Astrocyte (in vitro differentiated cells and primary cell): ENCODE measurements at regions not wholly inside any gene's neighbourhood (a gene's known extent, or its start where the extent isn't known, plus 50 kb on each side); places are given as distances from the start of the nearest gene placed in this dataset.

Source experiments
- DNase-seq: peaks from one replicate; pipeline ENCODE4 v3.0.0-alpha.2; 2010; ENCODE audit warnings: low read depth
- FAIRE-seq: peaks from 2 replicates; lab custom pipeline; 2011; peaks lifted over from hg19 to GRCh38; lab: Jason Lieb, UNC
- H2AFZ ChIP-seq: 2 replicates; pipeline ENCODE4 v1.6.0; 2012; ENCODE audit warnings: low read depth, low read length, inconsistent platforms
- H3K27ac ChIP-seq: 2 replicates; pipeline ENCODE4 v1.5.1; 2011; ENCODE audit warnings: low read depth, low read length, inconsistent platforms
- H3K27me3 ChIP-seq: 2 replicates; pipeline ENCODE4 v1.6.0; 2011; ENCODE audit warnings: low read length, inconsistent platforms; ENCODE audit not compliant: insufficient read depth
- H3K36me3 ChIP-seq: 2 replicates; pipeline ENCODE4 v1.5.1; 2011; ENCODE audit warnings: low read length, inconsistent platforms; ENCODE audit not compliant: insufficient read depth
- H3K4me1 ChIP-seq: 2 replicates; pipeline ENCODE4 v1.5.1; 2011; ENCODE audit warnings: low read length, inconsistent platforms; ENCODE audit not compliant: insufficient read depth
- H3K4me2 ChIP-seq: 2 replicates; pipeline ENCODE4 v1.6.0; 2012; ENCODE audit warnings: low read length, inconsistent platforms
- H3K4me3 ChIP-seq: 2 replicates; pipeline ENCODE4 v1.5.1; 2011; ENCODE audit warnings: low read depth, mild to moderate bottlenecking, low read length, inconsistent platforms; ENCODE audit not compliant: insufficient read depth
- H3K79me2 ChIP-seq: 2 replicates; pipeline ENCODE4 v1.6.0; 2012; ENCODE audit warnings: mild to moderate bottlenecking, low read length, inconsistent platforms; ENCODE audit not compliant: insufficient read depth
- H3K9ac ChIP-seq: 2 replicates; pipeline ENCODE4 v1.6.0; 2012; ENCODE audit warnings: mild to moderate bottlenecking, low read length, inconsistent platforms
- H3K9me3 ChIP-seq: 2 replicates; pipeline ENCODE4 v1.5.1; 2012; ENCODE audit warnings: low read depth, mild to moderate bottlenecking, low read length, inconsistent platforms; ENCODE audit not compliant: insufficient read depth
- H4K20me1 ChIP-seq: 2 replicates; pipeline ENCODE4 v1.6.0; 2012; ENCODE audit warnings: low read length, inconsistent platforms; ENCODE audit not compliant: insufficient read depth
- H3K27ac Mint-ChIP-seq: one replicate; pipeline ENCODE4 v1.8.0; 2021; ENCODE audit warnings: mild to moderate bottlenecking, mixed read lengths; ENCODE audit not compliant: unreplicated experiment
- H3K27me3 Mint-ChIP-seq: one replicate; pipeline ENCODE4 v1.8.0; 2021; ENCODE audit warnings: low read depth, mixed read lengths; ENCODE audit not compliant: unreplicated experiment
- H3K36me3 Mint-ChIP-seq: one replicate; pipeline ENCODE4 v1.8.0; 2021; ENCODE audit warnings: low read depth, mixed read lengths; ENCODE audit not compliant: unreplicated experiment
- H3K4me1 Mint-ChIP-seq: one replicate; pipeline ENCODE4 v1.8.0; 2021; ENCODE audit warnings: low read depth, mixed read lengths; ENCODE audit not compliant: unreplicated experiment
- H3K4me3 Mint-ChIP-seq: one replicate; pipeline ENCODE4 v1.8.0; 2021; ENCODE audit warnings: mild to moderate bottlenecking, moderate library complexity, mixed read lengths; ENCODE audit not compliant: unreplicated experiment
- H3K9me3 Mint-ChIP-seq: one replicate; pipeline ENCODE4 v1.8.0; 2021; ENCODE audit warnings: mild to moderate bottlenecking, mixed read lengths; ENCODE audit not compliant: unreplicated experiment
- EZH2 ChIP-seq: IDR thresholded peaks from 2 replicates; pipeline ENCODE4 v1.6.1; 2012; ENCODE audit warnings: mild to moderate bottlenecking, low read length, inconsistent platforms; ENCODE audit not compliant: insufficient read depth
- TF ChIP-seq, protein P1 (sequence below): IDR thresholded peaks from 2 replicates; pipeline ENCODE4 v1.5.1; 2011; ENCODE audit warnings: low read depth, mild to moderate bottlenecking, inconsistent platforms, low read length, moderate library complexity; ENCODE audit not compliant: insufficient read depth

DNA sequence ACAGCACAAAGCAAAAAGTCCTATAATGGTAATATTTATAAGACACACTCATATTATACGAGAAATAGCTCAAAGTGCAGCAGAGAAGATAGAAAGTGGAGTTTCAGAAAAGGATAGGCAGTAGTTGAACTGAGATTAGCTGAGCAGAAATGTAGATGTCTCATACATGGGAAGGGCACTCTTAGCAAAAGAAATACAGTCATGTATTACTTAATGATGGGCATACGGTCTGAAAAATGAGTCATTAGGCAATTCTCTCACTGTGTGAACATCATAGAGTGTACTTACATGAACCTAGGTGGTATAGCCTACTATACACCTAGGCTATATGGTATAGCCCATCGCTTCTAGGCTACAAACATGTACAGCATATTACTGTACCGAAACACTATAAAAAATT, 671.3 kb downstream of the RPS29 start:
- no peak overlapping the region for H3K4me3 ChIP-seq
- no peak for DNase-seq
- no peak overlapping the region for H3K4me2 ChIP-seq
- H3K4me3 Mint-ChIP-seq, result no peak overlapping the region
- H3K36me3 Mint-ChIP-seq, result no peaks in the 10 kb centered on the region
- no peak for FAIRE-seq
- H3K27me3 Mint-ChIP-seq, result no peaks in the 10 kb centered on the region
- no peaks in the 10 kb centered on the region for H3K4me1 ChIP-seq
- H3K4me1 Mint-ChIP-seq, result peaks cover 2% of the 10 kb centered on the region
- H3K9me3 Mint-ChIP-seq, result peaks cover 2% of the 10 kb centered on the region
- H3K27me3 ChIP-seq, result no peaks in the 10 kb centered on the region
- H3K9me3 ChIP-seq, result no peaks in the 10 kb centered on the region
- no peak overlapping the region for H2AFZ ChIP-seq
- TF ChIP-seq, protein P1, sequence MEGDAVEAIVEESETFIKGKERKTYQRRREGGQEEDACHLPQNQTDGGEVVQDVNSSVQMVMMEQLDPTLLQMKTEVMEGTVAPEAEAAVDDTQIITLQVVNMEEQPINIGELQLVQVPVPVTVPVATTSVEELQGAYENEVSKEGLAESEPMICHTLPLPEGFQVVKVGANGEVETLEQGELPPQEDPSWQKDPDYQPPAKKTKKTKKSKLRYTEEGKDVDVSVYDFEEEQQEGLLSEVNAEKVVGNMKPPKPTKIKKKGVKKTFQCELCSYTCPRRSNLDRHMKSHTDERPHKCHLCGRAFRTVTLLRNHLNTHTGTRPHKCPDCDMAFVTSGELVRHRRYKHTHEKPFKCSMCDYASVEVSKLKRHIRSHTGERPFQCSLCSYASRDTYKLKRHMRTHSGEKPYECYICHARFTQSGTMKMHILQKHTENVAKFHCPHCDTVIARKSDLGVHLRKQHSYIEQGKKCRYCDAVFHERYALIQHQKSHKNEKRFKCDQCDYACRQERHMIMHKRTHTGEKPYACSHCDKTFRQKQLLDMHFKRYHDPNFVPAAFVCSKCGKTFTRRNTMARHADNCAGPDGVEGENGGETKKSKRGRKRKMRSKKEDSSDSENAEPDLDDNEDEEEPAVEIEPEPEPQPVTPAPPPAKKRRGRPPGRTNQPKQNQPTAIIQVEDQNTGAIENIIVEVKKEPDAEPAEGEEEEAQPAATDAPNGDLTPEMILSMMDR, result no peak
- no peak for TF ChIP-seq EZH2
- no peaks in the 10 kb centered on the region for H3K79me2 ChIP-seq
- no peaks in the 10 kb centered on the region for H3K36me3 ChIP-seq
- H4K20me1 ChIP-seq, result no peaks in the 10 kb centered on the region
- H3K9ac ChIP-seq, result no peak overlapping the region
- no peak overlapping the region for H3K27ac Mint-ChIP-seq
- H3K27ac ChIP-seq, result no peak overlapping the region

DNA sequence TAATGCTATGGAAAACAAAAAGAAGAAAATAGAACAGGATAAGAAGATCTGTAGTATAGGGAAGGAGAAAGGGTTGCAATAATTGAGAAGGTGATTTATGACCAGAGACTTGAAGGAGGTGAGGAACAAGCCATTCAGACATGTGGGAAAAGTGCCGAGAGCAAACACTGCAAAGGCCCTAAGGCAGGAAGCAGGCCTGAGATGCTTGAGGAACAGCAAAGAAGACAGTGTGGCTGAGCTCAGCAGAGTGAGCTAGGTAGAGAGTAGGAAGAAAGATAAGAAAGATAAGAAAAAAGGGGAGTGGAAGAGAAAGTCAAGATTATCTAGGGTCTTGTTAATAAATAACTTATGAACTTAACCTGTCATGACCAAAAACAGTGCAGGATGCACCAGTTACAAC, 671.8 kb downstream of the RPS29 start:
- H2AFZ ChIP-seq, result no peak overlapping the region
- H3K27me3 Mint-ChIP-seq, result no peaks in the 10 kb centered on the region
- no peak for FAIRE-seq

DNA sequence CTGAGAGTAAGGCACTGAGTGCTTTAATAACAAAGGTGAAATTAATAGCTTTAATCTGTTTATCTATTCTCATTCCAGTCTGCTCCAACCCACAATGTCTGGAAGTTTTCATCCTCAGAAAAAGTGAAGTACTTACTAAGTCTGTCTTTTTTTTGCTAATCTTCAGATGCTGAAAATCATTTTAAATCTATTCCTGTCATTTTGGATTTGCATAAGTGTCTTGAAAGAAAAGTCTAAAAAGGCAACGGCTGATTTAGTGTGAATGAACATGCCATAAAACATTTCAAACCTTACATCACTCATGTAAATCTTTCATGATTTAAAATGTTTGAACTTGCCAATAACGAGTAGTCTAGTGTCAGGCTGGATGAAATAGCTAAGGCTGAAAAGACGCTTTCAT, 685.6 kb downstream of the RPS29 start:
- no peak overlapping the region for H3K4me3 Mint-ChIP-seq
- TF ChIP-seq, protein P1, result no peak
- TF ChIP-seq EZH2, result no peak
- no peaks in the 10 kb centered on the region for H3K4me1 Mint-ChIP-seq
- H3K36me3 Mint-ChIP-seq, result no peaks in the 10 kb centered on the region
- no peak overlapping the region for H3K4me2 ChIP-seq
- no peaks in the 10 kb centered on the region for H3K9me3 Mint-ChIP-seq
- no peak overlapping the region for H3K27ac Mint-ChIP-seq
- FAIRE-seq, result no peak
- no peak overlapping the region for H3K9ac ChIP-seq
- DNase-seq, result no peak
- no peaks in the 10 kb centered on the region for H3K27me3 Mint-ChIP-seq
- no peaks in the 10 kb centered on the region for H4K20me1 ChIP-seq
- H3K27ac ChIP-seq, result no peak overlapping the region
- no peaks in the 10 kb centered on the region for H3K9me3 ChIP-seq
- no peaks in the 10 kb centered on the region for H3K4me1 ChIP-seq
- no peaks in the 10 kb centered on the region for H3K36me3 ChIP-seq
- no peaks in the 10 kb centered on the region for H3K79me2 ChIP-seq
- no peaks in the 10 kb centered on the region for H3K27me3 ChIP-seq
- H3K4me3 ChIP-seq, result no peak overlapping the region
- H2AFZ ChIP-seq, result no peak overlapping the region

More for the DNA sequence above, 671.8 kb downstream of the RPS29 start:
- Mint-ChIP-seq H3K27ac (no peak overlapping the region), H3K4me3 (no peak overlapping the region), H3K36me3 (no peaks in the 10 kb centered on the region), H3K9me3 (peaks cover 2% of the 10 kb centered on the region), H3K4me1 (peaks cover 2% of the 10 kb centered on the region)
- H3K4me1 ChIP-seq, result no peaks in the 10 kb centered on the region
- H4K20me1 ChIP-seq, result no peaks in the 10 kb centered on the region
- no peaks in the 10 kb centered on the region for H3K9me3 ChIP-seq
- no peak overlapping the region for H3K9ac ChIP-seq
- H3K4me3 ChIP-seq, result no peak overlapping the region
- no peaks in the 10 kb centered on the region for H3K79me2 ChIP-seq
- H3K27me3 ChIP-seq, result no peaks in the 10 kb centered on the region
- DNase-seq, result no peak
- H3K36me3 ChIP-seq, result no peaks in the 10 kb centered on the region
- H3K27ac ChIP-seq, result no peak overlapping the region
- no peak overlapping the region for H3K4me2 ChIP-seq
- TF ChIP-seq EZH2, result no peak
